HepG2 (cell line): ENCODE measurements at regions not wholly inside any gene's neighbourhood (a gene's known extent, or its start where the extent isn't known, plus 50 kb on each side); places are given as distances from the start of the nearest gene placed in this dataset.

ENCODE experiments used
- AGO1 ChIP-seq: fragments of 200-400 bp; formaldehyde crosslinking; IDR thresholded peaks from 2 replicates; pipeline ENCODE4 v1.6.1; 2017; ENCODE audit warnings: mild to moderate bottlenecking, low read depth, low read length, moderate library complexity; ENCODE audit not compliant: poor library complexity, severe bottlenecking
- POLR2AphosphoS5 ChIP-seq: IDR thresholded peaks from 2 replicates; pipeline ENCODE4 v1.6.1; 2012; ENCODE audit warnings: low read depth, low read length
- TF ChIP-seq, protein P1 (sequence below): IDR thresholded peaks from 2 replicates; pipeline ENCODE4 v1.6.1; 2012; ENCODE audit warnings: inconsistent platforms
- TF ChIP-seq, protein P2 (sequence below): sonication (generic); formaldehyde crosslinking; IDR thresholded peaks from 2 replicates; pipeline ENCODE4 v1.5.0; 2020; ENCODE audit warnings: mild to moderate bottlenecking, missing genetic modification reagents, moderate library complexity
- TF ChIP-seq, protein P3 (sequence below): sonication (generic); formaldehyde crosslinking; IDR thresholded peaks from 2 replicates; pipeline ENCODE4 v1.5.0; 2020; ENCODE audit warnings: missing genetic modification reagents
- TF ChIP-seq, protein P4 (sequence below): sonication (generic); formaldehyde crosslinking; IDR thresholded peaks from 2 replicates; pipeline ENCODE4 v1.9.0; 2021; ENCODE audit warnings: missing genetic modification reagents, mild to moderate bottlenecking, borderline replicate concordance

DNA sequence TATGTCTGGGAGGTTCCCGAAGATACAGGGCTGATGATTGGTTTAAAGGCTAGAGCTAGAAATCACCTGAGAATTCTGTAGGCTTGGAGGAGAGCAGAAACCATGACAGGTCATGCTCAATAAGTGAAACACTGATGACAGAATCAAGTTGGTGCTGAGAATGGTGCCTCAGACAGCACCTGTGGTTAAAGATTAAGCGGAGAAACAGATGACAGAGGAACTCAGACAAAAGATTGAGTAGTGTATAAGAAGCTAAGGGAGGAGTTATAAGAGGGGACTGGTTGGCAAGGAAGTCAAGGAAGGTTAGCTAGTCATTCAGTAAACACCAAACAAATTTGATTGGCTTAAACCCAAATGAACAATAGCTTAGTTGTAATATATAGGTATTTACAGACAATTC lies 385.4 kb upstream of the CNKSR2 start:
- TF ChIP-seq, protein P1, sequence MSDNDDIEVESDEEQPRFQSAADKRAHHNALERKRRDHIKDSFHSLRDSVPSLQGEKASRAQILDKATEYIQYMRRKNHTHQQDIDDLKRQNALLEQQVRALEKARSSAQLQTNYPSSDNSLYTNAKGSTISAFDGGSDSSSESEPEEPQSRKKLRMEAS: no peak
- TF ChIP-seq, protein P2, sequence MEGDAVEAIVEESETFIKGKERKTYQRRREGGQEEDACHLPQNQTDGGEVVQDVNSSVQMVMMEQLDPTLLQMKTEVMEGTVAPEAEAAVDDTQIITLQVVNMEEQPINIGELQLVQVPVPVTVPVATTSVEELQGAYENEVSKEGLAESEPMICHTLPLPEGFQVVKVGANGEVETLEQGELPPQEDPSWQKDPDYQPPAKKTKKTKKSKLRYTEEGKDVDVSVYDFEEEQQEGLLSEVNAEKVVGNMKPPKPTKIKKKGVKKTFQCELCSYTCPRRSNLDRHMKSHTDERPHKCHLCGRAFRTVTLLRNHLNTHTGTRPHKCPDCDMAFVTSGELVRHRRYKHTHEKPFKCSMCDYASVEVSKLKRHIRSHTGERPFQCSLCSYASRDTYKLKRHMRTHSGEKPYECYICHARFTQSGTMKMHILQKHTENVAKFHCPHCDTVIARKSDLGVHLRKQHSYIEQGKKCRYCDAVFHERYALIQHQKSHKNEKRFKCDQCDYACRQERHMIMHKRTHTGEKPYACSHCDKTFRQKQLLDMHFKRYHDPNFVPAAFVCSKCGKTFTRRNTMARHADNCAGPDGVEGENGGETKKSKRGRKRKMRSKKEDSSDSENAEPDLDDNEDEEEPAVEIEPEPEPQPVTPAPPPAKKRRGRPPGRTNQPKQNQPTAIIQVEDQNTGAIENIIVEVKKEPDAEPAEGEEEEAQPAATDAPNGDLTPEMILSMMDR: no peak
- TF ChIP-seq POLR2AphosphoS5 (no peak), AGO1 (no peak)
- TF ChIP-seq, protein P3, sequence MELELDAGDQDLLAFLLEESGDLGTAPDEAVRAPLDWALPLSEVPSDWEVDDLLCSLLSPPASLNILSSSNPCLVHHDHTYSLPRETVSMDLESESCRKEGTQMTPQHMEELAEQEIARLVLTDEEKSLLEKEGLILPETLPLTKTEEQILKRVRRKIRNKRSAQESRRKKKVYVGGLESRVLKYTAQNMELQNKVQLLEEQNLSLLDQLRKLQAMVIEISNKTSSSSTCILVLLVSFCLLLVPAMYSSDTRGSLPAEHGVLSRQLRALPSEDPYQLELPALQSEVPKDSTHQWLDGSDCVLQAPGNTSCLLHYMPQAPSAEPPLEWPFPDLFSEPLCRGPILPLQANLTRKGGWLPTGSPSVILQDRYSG (CRISPR knock-in tag): no peak
- TF ChIP-seq, protein P4, sequence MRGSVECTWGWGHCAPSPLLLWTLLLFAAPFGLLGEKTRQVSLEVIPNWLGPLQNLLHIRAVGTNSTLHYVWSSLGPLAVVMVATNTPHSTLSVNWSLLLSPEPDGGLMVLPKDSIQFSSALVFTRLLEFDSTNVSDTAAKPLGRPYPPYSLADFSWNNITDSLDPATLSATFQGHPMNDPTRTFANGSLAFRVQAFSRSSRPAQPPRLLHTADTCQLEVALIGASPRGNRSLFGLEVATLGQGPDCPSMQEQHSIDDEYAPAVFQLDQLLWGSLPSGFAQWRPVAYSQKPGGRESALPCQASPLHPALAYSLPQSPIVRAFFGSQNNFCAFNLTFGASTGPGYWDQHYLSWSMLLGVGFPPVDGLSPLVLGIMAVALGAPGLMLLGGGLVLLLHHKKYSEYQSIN: no peak
